HG02763 (cell line): ENCODE measurements at regions not wholly inside any gene's neighbourhood (a gene's known extent, or its start where the extent isn't known, plus 50 kb on each side); places are given as distances from the start of the nearest gene placed in this dataset.

Experiments
- ATAC-seq: cut with Tn5 transposase; IDR thresholded peaks from one replicate; pipeline ENCODE4 v1.9.1; 2021; ENCODE audit warnings: mild to moderate bottlenecking, moderate library complexity; ENCODE audit not compliant: unreplicated experiment

DNA sequence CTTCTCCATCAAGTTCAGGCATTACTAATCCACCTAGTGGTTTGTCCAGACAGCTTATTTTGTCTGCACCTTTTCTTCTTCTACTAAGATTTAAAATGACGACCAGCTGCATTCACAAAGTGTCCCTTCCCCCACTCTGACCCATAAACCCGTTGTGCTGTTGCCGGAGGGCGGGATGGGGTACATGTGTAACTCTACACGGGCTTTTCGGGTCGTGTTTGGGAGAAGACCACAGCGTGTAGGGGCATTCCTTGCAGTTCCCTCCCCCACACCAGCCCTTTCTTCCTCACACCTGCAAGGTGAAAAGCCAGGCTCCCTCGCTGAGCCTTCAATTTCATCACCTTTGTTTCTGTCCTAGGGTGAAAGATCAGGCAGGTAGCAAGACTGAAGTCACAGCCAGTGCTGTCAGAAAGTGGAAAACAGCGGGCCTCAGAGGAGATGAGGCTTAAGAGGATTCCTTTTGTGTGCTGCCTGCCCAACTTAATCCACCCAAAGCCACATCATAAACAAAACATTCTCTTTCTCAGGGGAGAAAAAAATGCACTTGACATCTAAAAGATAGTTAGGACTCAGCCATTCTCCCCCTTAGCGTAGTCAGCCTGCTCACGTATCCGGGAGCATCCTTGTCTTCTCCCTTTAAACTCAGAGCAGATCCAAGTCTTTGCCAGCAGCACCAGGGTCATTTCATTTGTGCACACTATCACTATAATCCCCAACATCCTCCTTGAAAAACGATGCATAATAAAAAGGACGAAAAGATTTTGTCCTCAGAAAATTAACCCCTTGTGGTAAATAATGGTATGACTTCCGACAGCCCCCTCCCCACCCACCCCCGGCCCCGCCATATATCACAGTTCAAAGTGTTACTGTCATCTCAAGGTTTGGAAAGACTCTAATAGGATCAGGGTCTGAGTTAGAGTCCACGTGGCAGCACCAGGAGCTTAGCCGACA is 599.0 kb downstream of the RAB28 start:
- ATAC-seq, result no peak

DNA sequence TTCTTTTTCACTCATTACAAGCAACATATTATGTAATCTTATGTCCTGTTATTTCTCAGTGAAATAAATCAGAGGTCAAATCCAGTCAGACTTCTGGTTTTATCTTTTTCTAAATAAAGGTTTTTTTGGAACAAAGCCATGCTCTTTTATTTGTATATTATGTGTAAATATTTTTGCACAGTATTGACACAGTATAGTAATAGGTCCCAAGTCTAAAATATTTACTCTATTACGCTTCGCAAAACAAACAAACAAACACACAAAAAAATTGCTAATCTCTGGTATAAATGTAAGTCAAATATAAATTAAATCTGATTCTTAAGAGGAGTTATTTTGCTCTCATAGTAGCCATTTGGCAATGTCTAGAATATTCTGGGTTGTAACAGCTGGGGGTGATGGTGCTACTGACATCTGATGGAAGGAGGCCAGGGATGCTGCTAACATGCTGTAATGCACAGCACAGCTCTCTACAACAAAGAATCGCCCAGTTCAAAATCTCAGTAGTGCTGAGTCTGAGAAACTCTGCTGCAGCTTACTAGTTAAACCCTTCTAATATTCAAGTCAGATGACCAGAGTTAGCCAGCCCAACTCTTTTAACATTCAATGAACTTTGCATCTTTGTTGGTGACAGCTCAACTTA is 602.1 kb downstream of the RAB28 start:
- ATAC-seq, result no peak

DNA sequence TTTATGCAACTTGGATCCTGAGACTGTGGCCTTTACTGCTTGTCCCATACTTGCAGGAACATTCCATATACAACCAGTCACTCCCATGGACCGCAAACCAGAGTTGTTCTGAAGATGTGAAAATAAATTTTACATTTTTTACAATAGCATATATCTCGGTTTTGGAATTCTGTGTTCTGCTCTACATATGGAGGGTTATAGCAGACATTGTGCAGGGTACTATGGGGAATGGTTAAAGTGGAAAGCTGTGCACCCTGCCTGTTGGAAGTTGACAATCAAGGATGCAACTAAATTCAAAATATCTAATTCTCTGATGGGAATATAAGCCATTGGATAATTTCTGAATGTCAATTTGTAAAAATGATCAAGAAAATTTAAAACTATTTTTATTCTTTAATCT is 603.3 kb downstream of the RAB28 start:
- no peak for ATAC-seq

- no peak for ATAC-seq
These were observed 604.6 kb downstream of the RAB28 start for GRCh38 chr4:12879496-12879895.

DNA sequence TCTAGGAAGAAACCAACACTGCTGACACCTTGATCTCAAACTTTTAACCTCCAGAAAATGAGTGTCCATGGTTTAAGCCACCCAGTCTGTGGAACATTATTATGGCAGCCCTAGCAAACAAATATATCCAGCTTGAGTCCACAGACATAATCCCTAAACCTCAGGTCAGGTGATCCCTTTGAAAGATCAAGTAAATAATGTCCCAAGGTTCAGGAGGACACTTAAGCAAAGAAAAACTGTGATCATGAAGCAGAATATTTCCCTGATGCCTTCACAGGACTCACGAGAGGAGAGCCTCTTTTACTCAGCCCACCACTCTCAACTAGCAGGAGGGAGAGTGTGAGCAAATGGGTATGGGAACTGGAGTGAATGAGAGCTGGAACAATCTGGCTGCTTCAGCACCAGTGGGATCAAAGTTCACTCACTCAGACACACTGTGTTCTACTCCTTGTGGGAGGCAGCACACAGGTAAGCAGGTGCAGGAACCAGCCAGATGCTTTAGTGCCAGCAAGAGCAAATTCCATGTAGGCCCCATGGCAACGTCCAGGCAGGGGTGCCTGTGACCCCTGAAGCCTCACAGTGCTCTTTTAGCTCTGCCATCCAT is 608.4 kb downstream of the RAB28 start:
- no peak for ATAC-seq

DNA sequence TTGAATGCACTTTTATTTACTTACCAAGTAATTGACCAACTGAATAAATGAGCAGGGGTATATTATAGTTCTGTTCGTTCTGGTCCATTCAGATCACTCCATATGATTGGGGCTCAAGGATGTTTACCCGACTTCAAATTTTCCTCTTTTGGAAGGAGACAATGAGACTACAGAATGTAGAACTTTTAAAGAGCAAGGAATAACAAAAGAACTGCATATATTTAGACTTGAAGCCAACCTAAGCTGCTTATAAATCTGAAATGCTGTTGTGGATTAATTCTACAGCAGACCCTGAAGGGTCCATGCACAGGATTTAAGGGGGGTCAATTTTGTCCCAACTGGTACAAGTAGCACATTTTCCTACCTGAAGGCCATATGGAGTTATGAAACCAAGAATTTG is 610.8 kb downstream of the RAB28 start:
- no peak for ATAC-seq

DNA sequence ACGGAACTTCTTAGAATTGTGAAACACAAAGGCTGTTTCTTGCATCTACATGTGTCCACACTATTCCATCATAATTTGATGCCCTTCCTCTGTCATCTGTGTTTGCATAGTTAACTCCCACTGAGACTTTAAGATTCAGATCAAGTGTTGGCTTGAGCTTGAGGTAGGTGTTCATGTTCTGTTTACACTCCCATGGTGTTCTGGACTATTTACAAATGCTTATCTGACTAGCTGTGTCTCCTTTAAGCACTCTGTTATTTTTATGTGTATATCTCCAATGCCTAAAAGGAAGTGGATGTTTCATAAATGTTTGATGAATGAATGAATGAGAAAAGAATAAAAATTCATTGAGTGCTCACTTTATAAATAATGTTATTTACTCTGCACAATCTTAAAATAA is 622.7 kb downstream of the RAB28 start:
- ATAC-seq, result no peak

DNA sequence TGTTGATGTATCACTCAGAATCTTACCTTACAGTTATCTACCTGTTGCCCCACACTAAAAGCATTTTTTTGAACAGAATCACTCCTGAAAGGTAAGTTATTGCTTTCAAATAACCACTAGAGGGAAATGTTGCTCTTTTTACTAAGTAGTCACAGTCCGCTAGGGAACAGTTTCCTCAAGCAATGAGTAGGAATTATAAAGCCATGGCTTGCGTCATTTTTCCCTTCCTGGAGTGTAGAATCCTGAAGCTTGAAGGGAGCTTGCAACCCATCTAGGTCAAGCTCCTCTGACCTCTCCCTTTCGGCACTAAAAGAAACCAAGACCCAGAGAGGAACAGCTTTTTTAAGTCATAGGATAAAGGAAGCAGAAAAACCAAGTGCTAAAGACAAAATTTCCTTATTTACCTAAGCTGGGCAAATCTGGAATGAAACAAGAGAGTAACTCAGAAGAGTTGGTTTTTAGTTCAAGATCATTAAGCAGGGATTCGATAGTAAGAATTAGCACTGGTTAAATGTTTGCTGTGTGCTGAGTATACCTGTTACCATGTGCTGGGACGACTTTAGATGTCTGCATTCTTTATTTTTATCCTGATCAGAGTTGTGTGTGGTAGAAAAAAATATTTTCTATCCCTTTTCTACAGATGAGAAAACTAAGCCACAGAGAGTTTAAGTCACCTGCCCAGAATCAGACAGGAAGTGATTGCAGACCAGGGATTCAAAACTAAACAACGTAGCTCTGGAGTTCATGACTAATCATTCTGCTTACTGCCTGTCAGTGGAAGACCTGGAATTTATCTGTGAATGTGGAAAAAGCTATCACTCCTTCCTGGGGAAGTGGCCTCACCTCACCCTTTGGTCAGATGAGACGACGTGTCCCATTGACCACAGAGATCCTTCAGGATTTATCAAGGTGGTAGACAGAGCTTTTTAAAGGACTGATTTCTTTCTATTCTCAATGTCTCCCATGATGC is 631.5 kb downstream of the RAB28 start:
- no peak for ATAC-seq

GRCh38 chr4:12846368-12846767 is 637.8 kb downstream of the RAB28 start:
- ATAC-seq, result no peak

GRCh38 chr4:12844141-12844540 is 640.0 kb downstream of the RAB28 start:
- no peak for ATAC-seq

DNA sequence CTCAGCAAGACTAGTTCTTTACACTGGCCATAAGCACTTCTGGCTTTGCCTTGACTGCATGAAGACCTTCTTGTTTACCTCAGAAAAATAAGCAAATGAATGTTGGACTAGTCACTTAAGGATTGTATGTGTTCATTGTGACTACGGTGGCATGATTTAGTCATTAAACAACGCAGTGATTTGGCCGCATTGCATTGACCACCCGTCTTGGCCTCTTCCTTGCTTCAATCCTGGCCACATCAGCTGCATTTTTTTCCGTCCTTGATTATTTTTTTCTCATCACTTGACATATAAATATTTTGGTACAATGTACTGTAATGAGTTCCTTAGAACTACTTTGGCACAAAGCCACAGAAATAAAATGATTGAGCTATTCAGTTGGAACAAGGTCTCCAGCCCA is 656.2 kb downstream of the RAB28 start:
- ATAC-seq, result no peak

DNA sequence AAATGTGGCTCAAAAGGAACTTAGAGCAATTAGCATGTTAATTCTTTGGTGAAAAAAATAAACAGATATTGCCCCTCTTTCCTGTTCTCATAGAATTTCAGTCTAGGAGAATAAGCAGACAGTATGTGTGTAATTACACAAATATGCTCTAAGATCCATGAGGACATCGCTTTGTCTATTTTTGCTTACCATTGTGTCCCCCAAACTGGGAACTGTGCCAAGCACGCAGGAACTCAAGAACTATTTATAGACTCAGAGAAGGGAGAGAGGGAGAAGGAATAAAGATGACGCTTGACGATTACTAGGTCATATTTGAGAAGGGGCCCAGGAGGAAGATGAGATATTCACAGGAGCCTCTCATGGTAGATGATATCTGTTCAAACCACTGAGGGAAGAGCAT is 692.6 kb downstream of the RAB28 start:
- ATAC-seq, result no peak

DNA sequence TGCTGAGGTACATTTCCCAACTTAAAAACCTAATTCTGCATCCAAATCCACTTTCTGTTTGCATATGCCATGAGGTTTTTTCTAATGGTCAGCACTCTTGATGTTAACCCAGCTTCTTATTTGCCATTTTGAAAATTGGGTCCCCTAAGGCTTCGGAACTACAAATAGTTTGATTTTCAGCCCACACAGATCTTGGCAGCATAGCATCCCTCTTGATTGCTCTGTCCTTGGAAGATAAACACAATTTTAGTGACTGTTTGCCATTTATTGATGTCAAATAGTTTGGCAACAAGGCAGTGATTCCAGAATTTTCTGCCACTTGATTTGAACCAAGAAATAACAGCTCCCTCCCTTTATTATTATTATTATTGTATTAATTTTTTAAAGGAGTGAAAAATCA is 696.9 kb downstream of the RAB28 start:
- no peak for ATAC-seq

DNA sequence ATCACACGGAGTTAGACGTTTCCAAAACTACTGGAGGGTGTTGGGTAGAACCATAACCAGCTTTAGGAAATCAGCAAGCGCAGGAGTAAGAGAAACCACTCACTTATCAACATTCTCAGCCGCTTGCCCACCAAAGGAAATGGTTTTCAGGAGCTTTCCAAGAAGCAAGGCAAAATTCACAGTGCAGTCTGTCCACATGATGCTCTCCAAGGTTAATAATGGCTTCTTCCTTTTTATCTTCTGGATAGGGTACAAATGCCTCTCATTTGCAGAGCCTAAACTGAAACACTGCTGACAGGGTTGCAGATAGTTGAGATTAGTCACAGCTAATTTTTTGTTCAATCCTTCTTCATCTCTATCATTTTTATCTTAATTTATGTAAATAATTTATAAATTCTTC is 705.4 kb downstream of the RAB28 start:
- ATAC-seq, result no peak

DNA sequence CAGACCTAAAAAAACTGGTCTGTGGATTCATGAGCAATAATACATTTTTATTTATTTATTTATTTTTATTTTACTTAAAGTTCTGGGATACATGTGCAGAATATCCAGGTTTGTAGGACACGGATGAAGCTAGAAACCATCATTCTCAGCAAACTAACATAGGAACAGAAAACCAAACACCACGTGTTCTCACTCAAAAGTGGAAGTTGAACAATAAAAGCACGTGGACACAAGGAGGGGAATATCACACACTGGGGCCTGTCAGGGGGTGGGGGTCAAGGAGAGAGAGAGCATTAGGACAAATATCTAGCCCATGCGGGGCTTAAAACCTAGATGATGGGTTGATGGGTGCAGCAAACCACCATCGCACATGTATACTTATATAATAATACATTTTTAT is 705.9 kb downstream of the RAB28 start:
- ATAC-seq, result no peak

GRCh38 chr4:12770351-12770750 is 713.8 kb downstream of the RAB28 start:
- ATAC-seq, result no peak

GRCh38 chr4:12761694-12762093 is 722.4 kb downstream of the RAB28 start:
- ATAC-seq, result no peak

DNA sequence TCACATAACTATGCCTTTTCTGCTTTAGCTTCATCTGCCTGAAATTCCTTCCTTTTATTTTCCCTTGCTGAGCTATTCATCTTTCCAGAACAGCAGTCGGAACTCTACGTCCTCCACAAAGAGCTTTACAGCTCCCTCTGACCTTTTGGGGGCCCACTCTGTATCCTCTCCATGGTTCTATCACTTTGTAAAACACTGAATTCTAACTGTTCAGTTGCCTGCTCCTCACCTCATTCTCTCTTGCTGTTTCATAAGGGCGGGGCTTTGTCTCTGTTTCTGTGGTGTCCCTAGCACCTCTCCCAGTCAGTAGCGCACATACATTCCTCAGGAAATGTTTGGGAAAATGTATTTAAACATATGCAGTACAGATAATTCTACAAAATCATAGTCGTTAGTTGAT is 737.0 kb downstream of the RAB28 start:
- ATAC-seq, result no peak

- no peak for ATAC-seq
These were observed 737.9 kb downstream of the RAB28 start for GRCh38 chr4:12746221-12746620.

GRCh38 chr4:12734586-12734985 is 749.6 kb downstream of the RAB28 start:
- no peak for ATAC-seq

- ATAC-seq, result no peak
These were observed 754.8 kb downstream of the RAB28 start for GRCh38 chr4:12729384-12729783.
